ENCODE measurements at regions not wholly inside any gene's neighbourhood (a gene's known extent, or its start where the extent isn't known, plus 50 kb on each side); places are given as distances from the start of the nearest gene placed in this dataset.
"Not testable (repeated sequence)": the region's sequence is repeated elsewhere in the genome, so short reads cannot be mapped to it uniquely, and the experiment has no call there.

GRCh38 chr19:28152195-28152594 is 1060.8 kb downstream of the UQCRFS1 start:
- Histone ChIP-seq H3K36me3 (ENCODE audit: insufficient read depth, low read length) (no peaks in the 10 kb centered on the region), H3K4me3 (ENCODE audit: low read depth in 1 of 2, low read length in 2 of 2) (no peak overlapping the region), H3K27me3 (ENCODE audit: control insufficient read depth in 1 of 2, insufficient read depth in 2 of 2, low read length in 2 of 2) (no peaks in the 10 kb centered on the region), H3K9ac (ENCODE audit: low read length) (no peak overlapping the region), H3K9me3 (ENCODE audit: low read length) (no peaks in the 10 kb centered on the region), H3K4me1 (ENCODE audit: insufficient read depth, low read length) (no peaks in the 10 kb centered on the region), H3K27ac (ENCODE audit: low read depth, low read length) (no peak overlapping the region)

- H3K27me3 ChIP-seq (ENCODE audit: control insufficient read depth in 1 of 2, insufficient read depth in 2 of 2, low read length in 2 of 2), result no peaks in the 10 kb centered on the region
- no peaks in the 10 kb centered on the region for H3K4me1 ChIP-seq (ENCODE audit: insufficient read depth, low read length)
- H3K4me3 ChIP-seq (ENCODE audit: low read depth in 1 of 2, low read length in 2 of 2), result no peak overlapping the region
- no peak overlapping the region for H3K9ac ChIP-seq (ENCODE audit: low read length)
- no peaks in the 10 kb centered on the region for H3K9me3 ChIP-seq (ENCODE audit: low read length)
- H3K27ac ChIP-seq (ENCODE audit: low read depth, low read length), result no peak overlapping the region
- no peaks in the 10 kb centered on the region for H3K36me3 ChIP-seq (ENCODE audit: insufficient read depth, low read length)
These were observed 1062.8 kb downstream of the UQCRFS1 start for GRCh38 chr19:28150129-28150528.

- H3K27me3 ChIP-seq (ENCODE audit: control insufficient read depth in 1 of 2, insufficient read depth in 2 of 2, low read length in 2 of 2), result no peaks in the 10 kb centered on the region
- H3K4me1 ChIP-seq (ENCODE audit: insufficient read depth, low read length), result no peaks in the 10 kb centered on the region
- H3K9ac ChIP-seq (ENCODE audit: low read length), result no peak overlapping the region
- no peak overlapping the region for H3K4me3 ChIP-seq (ENCODE audit: low read depth in 1 of 2, low read length in 2 of 2)
- no peaks in the 10 kb centered on the region for H3K36me3 ChIP-seq (ENCODE audit: insufficient read depth, low read length)
- no peak overlapping the region for H3K27ac ChIP-seq (ENCODE audit: low read depth, low read length)
- no peaks in the 10 kb centered on the region for H3K9me3 ChIP-seq (ENCODE audit: low read length)
These were observed 1064.4 kb downstream of the UQCRFS1 start for GRCh38 chr19:28148554-28148953.

GRCh38 chr19:28142258-28142657 is 1070.7 kb downstream of the UQCRFS1 start:
- Histone ChIP-seq H3K27me3 (ENCODE audit: control insufficient read depth in 1 of 2, insufficient read depth in 2 of 2, low read length in 2 of 2) (no peaks in the 10 kb centered on the region), H3K4me3 (ENCODE audit: low read depth in 1 of 2, low read length in 2 of 2) (no peak overlapping the region), H3K4me1 (ENCODE audit: insufficient read depth, low read length) (no peaks in the 10 kb centered on the region), H3K36me3 (ENCODE audit: insufficient read depth, low read length) (no peaks in the 10 kb centered on the region), H3K27ac (ENCODE audit: low read depth, low read length) (no peak overlapping the region), H3K9me3 (ENCODE audit: low read length) (no peaks in the 10 kb centered on the region), H3K9ac (ENCODE audit: low read length) (no peak overlapping the region)

GRCh38 chr19:28140201-28140600 is 1072.8 kb downstream of the UQCRFS1 start:
- Histone ChIP-seq H3K4me1 (ENCODE audit: insufficient read depth, low read length) (no peaks in the 10 kb centered on the region), H3K27me3 (ENCODE audit: control insufficient read depth in 1 of 2, insufficient read depth in 2 of 2, low read length in 2 of 2) (no peaks in the 10 kb centered on the region), H3K9me3 (ENCODE audit: low read length) (no peaks in the 10 kb centered on the region), H3K4me3 (ENCODE audit: low read depth in 1 of 2, low read length in 2 of 2) (no peak overlapping the region), H3K36me3 (ENCODE audit: insufficient read depth, low read length) (no peaks in the 10 kb centered on the region), H3K9ac (ENCODE audit: low read length) (no peak overlapping the region), H3K27ac (ENCODE audit: low read depth, low read length) (no peak overlapping the region)

- H3K27ac ChIP-seq (ENCODE audit: low read depth, low read length), result no peak overlapping the region
- no peaks in the 10 kb centered on the region for H3K36me3 ChIP-seq (ENCODE audit: insufficient read depth, low read length)
- no peaks in the 10 kb centered on the region for H3K4me1 ChIP-seq (ENCODE audit: insufficient read depth, low read length)
- no peak overlapping the region for H3K4me3 ChIP-seq (ENCODE audit: low read depth in 1 of 2, low read length in 2 of 2)
- H3K27me3 ChIP-seq (ENCODE audit: control insufficient read depth in 1 of 2, insufficient read depth in 2 of 2, low read length in 2 of 2), result no peaks in the 10 kb centered on the region
- H3K9ac ChIP-seq (ENCODE audit: low read length), result no peak overlapping the region
- H3K9me3 ChIP-seq (ENCODE audit: low read length), result no peaks in the 10 kb centered on the region
These were observed 1075.2 kb downstream of the UQCRFS1 start for GRCh38 chr19:28137772-28138171.

GRCh38 chr19:28136796-28137195 is 1076.2 kb downstream of the UQCRFS1 start:
- H3K27me3 ChIP-seq (ENCODE audit: control insufficient read depth in 1 of 2, insufficient read depth in 2 of 2, low read length in 2 of 2), result no peaks in the 10 kb centered on the region
- H3K36me3 ChIP-seq (ENCODE audit: insufficient read depth, low read length), result no peaks in the 10 kb centered on the region
- no peaks in the 10 kb centered on the region for H3K4me1 ChIP-seq (ENCODE audit: insufficient read depth, low read length)
- H3K4me3 ChIP-seq (ENCODE audit: low read depth in 1 of 2, low read length in 2 of 2), result no peak overlapping the region
- no peaks in the 10 kb centered on the region for H3K9me3 ChIP-seq (ENCODE audit: low read length)
- no peak overlapping the region for H3K9ac ChIP-seq (ENCODE audit: low read length)
- no peak overlapping the region for H3K27ac ChIP-seq (ENCODE audit: low read depth, low read length)

- Histone ChIP-seq H3K27me3 (ENCODE audit: control insufficient read depth in 1 of 2, insufficient read depth in 2 of 2, low read length in 2 of 2) (no peaks in the 10 kb centered on the region), H3K4me3 (ENCODE audit: low read depth in 1 of 2, low read length in 2 of 2) (no peak overlapping the region), H3K27ac (ENCODE audit: low read depth, low read length) (no peak overlapping the region), H3K9ac (ENCODE audit: low read length) (no peak overlapping the region), H3K36me3 (ENCODE audit: insufficient read depth, low read length) (no peaks in the 10 kb centered on the region), H3K9me3 (ENCODE audit: low read length) (no peaks in the 10 kb centered on the region), H3K4me1 (ENCODE audit: insufficient read depth, low read length) (no peaks in the 10 kb centered on the region)
These were observed 1077.1 kb downstream of the UQCRFS1 start for GRCh38 chr19:28135825-28136224.

- H3K27me3 ChIP-seq (ENCODE audit: control insufficient read depth in 1 of 2, insufficient read depth in 2 of 2, low read length in 2 of 2), result no peaks in the 10 kb centered on the region
- no peak overlapping the region for H3K9ac ChIP-seq (ENCODE audit: low read length)
- H3K4me3 ChIP-seq (ENCODE audit: low read depth in 1 of 2, low read length in 2 of 2), result no peak overlapping the region
- no peaks in the 10 kb centered on the region for H3K36me3 ChIP-seq (ENCODE audit: insufficient read depth, low read length)
- H3K9me3 ChIP-seq (ENCODE audit: low read length), result no peaks in the 10 kb centered on the region
- no peaks in the 10 kb centered on the region for H3K4me1 ChIP-seq (ENCODE audit: insufficient read depth, low read length)
- H3K27ac ChIP-seq (ENCODE audit: low read depth, low read length), result no peak overlapping the region
These were observed 1078.6 kb downstream of the UQCRFS1 start for GRCh38 chr19:28134311-28134710.

- not testable (repeated sequence) for H3K4me1 ChIP-seq (ENCODE audit: insufficient read depth, low read length); H3K27ac ChIP-seq (ENCODE audit: low read depth, low read length); H3K4me3 ChIP-seq (ENCODE audit: low read depth in 1 of 2, low read length in 2 of 2); H3K9me3 ChIP-seq (ENCODE audit: low read length); H3K36me3 ChIP-seq (ENCODE audit: insufficient read depth, low read length); H3K27me3 ChIP-seq (ENCODE audit: control insufficient read depth in 1 of 2, insufficient read depth in 2 of 2, low read length in 2 of 2); H3K9ac ChIP-seq (ENCODE audit: low read length)
These were observed 1082.1 kb downstream of the UQCRFS1 start for GRCh38 chr19:28130881-28131280.

- Histone ChIP-seq H3K9me3 (ENCODE audit: low read length) (no peaks in the 10 kb centered on the region), H3K9ac (ENCODE audit: low read length) (no peak overlapping the region), H3K4me1 (ENCODE audit: insufficient read depth, low read length) (peaks cover 7% of the 10 kb centered on the region), H3K36me3 (ENCODE audit: insufficient read depth, low read length) (no peaks in the 10 kb centered on the region), H3K4me3 (ENCODE audit: low read depth in 1 of 2, low read length in 2 of 2) (no peak overlapping the region), H3K27me3 (ENCODE audit: control insufficient read depth in 1 of 2, insufficient read depth in 2 of 2, low read length in 2 of 2) (no peaks in the 10 kb centered on the region), H3K27ac (ENCODE audit: low read depth, low read length) (no peak overlapping the region)
These were observed 1082.9 kb downstream of the UQCRFS1 start for GRCh38 chr19:28130066-28130511.

GRCh38 chr19:28128341-28128740 is 1084.6 kb downstream of the UQCRFS1 start:
- no peak overlapping the region for H3K4me3 ChIP-seq (ENCODE audit: low read depth in 1 of 2, low read length in 2 of 2)
- peaks cover 7% of the 10 kb centered on the region for H3K4me1 ChIP-seq (ENCODE audit: insufficient read depth, low read length)
- no peaks in the 10 kb centered on the region for H3K36me3 ChIP-seq (ENCODE audit: insufficient read depth, low read length)
- H3K27me3 ChIP-seq (ENCODE audit: control insufficient read depth in 1 of 2, insufficient read depth in 2 of 2, low read length in 2 of 2), result no peaks in the 10 kb centered on the region
- H3K9me3 ChIP-seq (ENCODE audit: low read length), result no peaks in the 10 kb centered on the region
- no peak overlapping the region for H3K27ac ChIP-seq (ENCODE audit: low read depth, low read length)
- no peak overlapping the region for H3K9ac ChIP-seq (ENCODE audit: low read length)
